Chondrocyte (in vitro differentiated cells): ENCODE measurements at regions not wholly inside any gene's neighbourhood (a gene's known extent, or its start where the extent isn't known, plus 50 kb on each side); places are given as distances from the start of the nearest gene placed in this dataset.

Source experiments
- DNase-seq: peaks from one replicate; pipeline ENCODE4 v3.0.0; 2021; ENCODE audit warnings: mixed read lengths, low spot score
- H3K27ac Mint-ChIP-seq: one replicate; pipeline ENCODE4 v1.8.0; 2021; ENCODE audit warnings: mild to moderate bottlenecking, moderate library complexity, mixed read lengths; ENCODE audit not compliant: unreplicated experiment
- H3K27me3 Mint-ChIP-seq: 2 replicates; pipeline ENCODE4 v1.8.0; 2021; ENCODE audit warnings: low read depth, mixed read lengths
- H3K36me3 Mint-ChIP-seq: 2 replicates; pipeline ENCODE4 v1.8.0; 2021; ENCODE audit warnings: low read depth, mixed read lengths
- H3K4me1 Mint-ChIP-seq: 2 replicates; pipeline ENCODE4 v1.8.0; 2021; ENCODE audit warnings: low read depth, mild to moderate bottlenecking, mixed read lengths
- H3K4me3 Mint-ChIP-seq: one replicate; pipeline ENCODE4 v1.8.0; 2021; ENCODE audit warnings: mild to moderate bottlenecking, moderate library complexity, mixed read lengths; ENCODE audit not compliant: unreplicated experiment
- H3K9me3 Mint-ChIP-seq: 2 replicates; pipeline ENCODE4 v1.8.0; 2021; ENCODE audit warnings: low read depth, mixed read lengths
- CTCF ChIP-seq: fragments of 200-600 bp; sonication (generic); IDR thresholded peaks from 2 replicates; pipeline ENCODE4 v1.5.0; 2021; ENCODE audit warnings: antibody characterized with exemption, mild to moderate bottlenecking, moderate library complexity

- Mint-ChIP-seq H3K9me3 (peaks cover 2% of the 10 kb centered on the region), H3K36me3 (no peaks in the 10 kb centered on the region), H3K4me1 (no peaks in the 10 kb centered on the region), H3K27ac (no peak overlapping the region), H3K27me3 (peaks cover 2% of the 10 kb centered on the region), H3K4me3 (no peak overlapping the region)
- DNase-seq: no peak
- no peak for TF ChIP-seq CTCF
These were observed 73.2 kb upstream of the PDK4 start for GRCh38 chr7:95669513-95669912.

GRCh38 chr7:95668504-95669018, 72.2 kb upstream of the PDK4 start:
- H3K27ac Mint-ChIP-seq: no peak overlapping the region
- no peak for DNase-seq
- H3K4me3 Mint-ChIP-seq: no peak overlapping the region
- H3K9me3 Mint-ChIP-seq: peaks cover 3% of the 10 kb centered on the region
- TF ChIP-seq CTCF: no peak
- H3K36me3 Mint-ChIP-seq: no peaks in the 10 kb centered on the region
- no peaks in the 10 kb centered on the region for H3K4me1 Mint-ChIP-seq
- peaks cover 2% of the 10 kb centered on the region for H3K27me3 Mint-ChIP-seq

- H3K36me3 Mint-ChIP-seq: peaks cover 2% of the 10 kb centered on the region
These were observed 66.7 kb upstream of the PDK4 start for GRCh38 chr7:95662987-95663386.

GRCh38 chr7:95660023-95660434, 63.7 kb upstream of the PDK4 start:
- TF ChIP-seq CTCF: no peak
- Mint-ChIP-seq H3K36me3 (peaks cover 2% of the 10 kb centered on the region), H3K9me3 (peaks cover 11% of the 10 kb centered on the region), H3K27me3 (peaks cover 13% of the 10 kb centered on the region), H3K4me3 (no peak overlapping the region), H3K27ac (no peak overlapping the region), H3K4me1 (no peaks in the 10 kb centered on the region)
- DNase-seq: no peak

More at GRCh38 chr7:95662987-95663386, 66.7 kb upstream of the PDK4 start:
- Mint-ChIP-seq H3K27me3 (peaks cover 4% of the 10 kb centered on the region), H3K4me1 (no peaks in the 10 kb centered on the region), H3K4me3 (no peak overlapping the region), H3K27ac (no peak overlapping the region), H3K9me3 (peaks cover 13% of the 10 kb centered on the region)
- no peak for TF ChIP-seq CTCF
- no peak for DNase-seq

GRCh38 chr7:95658676-95659075, 62.4 kb upstream of the PDK4 start:
- H3K27ac Mint-ChIP-seq: no peak overlapping the region
- peaks cover 11% of the 10 kb centered on the region for H3K27me3 Mint-ChIP-seq
- no peak overlapping the region for H3K4me3 Mint-ChIP-seq
- DNase-seq: no peak
- no peak for TF ChIP-seq CTCF
- H3K4me1 Mint-ChIP-seq: no peaks in the 10 kb centered on the region
- peaks cover 2% of the 10 kb centered on the region for H3K36me3 Mint-ChIP-seq
- H3K9me3 Mint-ChIP-seq: peaks cover 11% of the 10 kb centered on the region
